ENCODE measurements at regions not wholly inside any gene's neighbourhood (a gene's known extent, or its start where the extent isn't known, plus 50 kb on each side); places are given as distances from the start of the nearest gene placed in this dataset.

GRCh38 chr2:19685731-19686130, 216.1 kb downstream of the TTC32 start:
- TF ChIP-seq, protein P1, sequence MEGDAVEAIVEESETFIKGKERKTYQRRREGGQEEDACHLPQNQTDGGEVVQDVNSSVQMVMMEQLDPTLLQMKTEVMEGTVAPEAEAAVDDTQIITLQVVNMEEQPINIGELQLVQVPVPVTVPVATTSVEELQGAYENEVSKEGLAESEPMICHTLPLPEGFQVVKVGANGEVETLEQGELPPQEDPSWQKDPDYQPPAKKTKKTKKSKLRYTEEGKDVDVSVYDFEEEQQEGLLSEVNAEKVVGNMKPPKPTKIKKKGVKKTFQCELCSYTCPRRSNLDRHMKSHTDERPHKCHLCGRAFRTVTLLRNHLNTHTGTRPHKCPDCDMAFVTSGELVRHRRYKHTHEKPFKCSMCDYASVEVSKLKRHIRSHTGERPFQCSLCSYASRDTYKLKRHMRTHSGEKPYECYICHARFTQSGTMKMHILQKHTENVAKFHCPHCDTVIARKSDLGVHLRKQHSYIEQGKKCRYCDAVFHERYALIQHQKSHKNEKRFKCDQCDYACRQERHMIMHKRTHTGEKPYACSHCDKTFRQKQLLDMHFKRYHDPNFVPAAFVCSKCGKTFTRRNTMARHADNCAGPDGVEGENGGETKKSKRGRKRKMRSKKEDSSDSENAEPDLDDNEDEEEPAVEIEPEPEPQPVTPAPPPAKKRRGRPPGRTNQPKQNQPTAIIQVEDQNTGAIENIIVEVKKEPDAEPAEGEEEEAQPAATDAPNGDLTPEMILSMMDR (IDR thresholded peaks at IDR 0.05), result no peak
- TF ChIP-seq POLR2A (IDR thresholded peaks at IDR 0.05), result no peak

Data from right lobe of liver (tissue), 4 donors.